Activated CD8-positive, alpha-beta memory T cell treated with anti-CD3 and anti-CD28 coated beads for 36 hours (primary cell): ENCODE measurements at regions not wholly inside any gene's neighbourhood (a gene's known extent, or its start where the extent isn't known, plus 50 kb on each side); places are given as distances from the start of the nearest gene placed in this dataset.
"Not testable (repeated sequence)": the region's sequence is repeated elsewhere in the genome, so short reads cannot be mapped to it uniquely, and the experiment has no call there.

Source experiments
- CTCF ChIA-PET: fragments of 350-600 bp; sonication (Branson Sonifier 250); formaldehyde crosslinking; loops from one replicate; lab custom pipeline; 2021; ENCODE audit warnings: antibody characterized with exemption; lab: Charles Lee
- POLR2A ChIA-PET: fragments of 350-600 bp; sonication (Branson Sonifier 250); formaldehyde crosslinking; loops from one replicate; lab custom pipeline; 2021; ENCODE audit warnings: antibody characterized with exemption; lab: Charles Lee

- ChIA-PET POLR2A (no interaction called here), CTCF (no interaction called here)
These were observed 892.3 kb upstream of the NDST4 start for GRCh38 chr4:116005806-116006088.

DNA sequence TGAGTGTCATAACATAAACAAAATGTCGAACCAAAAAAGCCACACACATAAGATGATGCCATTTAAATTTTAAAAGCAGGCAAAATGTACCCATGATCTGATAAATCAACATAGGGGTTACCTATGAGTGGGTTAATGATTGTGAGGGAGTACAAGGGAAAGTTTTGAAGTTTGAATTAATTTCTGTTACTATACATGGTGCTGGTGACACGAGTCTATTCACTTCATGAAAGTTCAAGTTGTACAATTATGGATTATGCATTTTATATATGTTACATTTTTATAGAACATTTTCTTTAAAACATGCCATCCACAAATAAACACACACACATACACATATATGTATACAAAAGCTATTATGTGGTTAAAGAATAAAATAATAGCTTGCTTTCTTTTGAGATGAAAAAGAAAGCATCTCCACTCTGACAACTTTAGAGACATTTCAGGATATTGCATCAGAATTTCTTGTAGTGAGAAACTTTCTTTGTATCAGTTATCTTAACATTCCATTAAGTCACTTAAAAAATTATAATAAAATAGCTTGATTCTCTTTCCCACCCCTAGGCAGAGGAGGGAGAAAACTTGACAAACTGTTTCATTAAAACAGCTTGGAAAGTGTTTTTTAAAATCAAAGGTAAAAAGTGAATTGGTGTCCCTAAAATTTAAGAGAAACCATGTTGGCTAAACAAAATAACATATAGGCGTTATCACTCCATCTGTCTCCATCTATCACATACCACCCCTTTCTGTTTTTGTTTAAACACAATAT lies 891.8 kb upstream of the NDST4 start:
- ChIA-PET POLR2A (no interaction called here), CTCF (no interaction called here)

- ChIA-PET CTCF (no interaction called here), POLR2A (no interaction called here)
These were observed 887.9 kb upstream of the NDST4 start for GRCh38 chr4:116001291-116001690.

- POLR2A ChIA-PET = no interaction called here
- CTCF ChIA-PET = no interaction called here
These were observed 873.2 kb upstream of the NDST4 start for GRCh38 chr4:115986573-115986972.

- CTCF ChIA-PET, POLR2A ChIA-PET: not testable (repeated sequence)
These were observed 862.1 kb upstream of the NDST4 start for GRCh38 chr4:115975421-115976001.

GRCh38 chr4:115973768-115974167 lies 860.3 kb upstream of the NDST4 start:
- ChIA-PET POLR2A (no interaction called here), CTCF (no interaction called here)

- POLR2A ChIA-PET = no interaction called here
- CTCF ChIA-PET = no interaction called here
These were observed 859.5 kb upstream of the NDST4 start for GRCh38 chr4:115972967-115973366.

DNA sequence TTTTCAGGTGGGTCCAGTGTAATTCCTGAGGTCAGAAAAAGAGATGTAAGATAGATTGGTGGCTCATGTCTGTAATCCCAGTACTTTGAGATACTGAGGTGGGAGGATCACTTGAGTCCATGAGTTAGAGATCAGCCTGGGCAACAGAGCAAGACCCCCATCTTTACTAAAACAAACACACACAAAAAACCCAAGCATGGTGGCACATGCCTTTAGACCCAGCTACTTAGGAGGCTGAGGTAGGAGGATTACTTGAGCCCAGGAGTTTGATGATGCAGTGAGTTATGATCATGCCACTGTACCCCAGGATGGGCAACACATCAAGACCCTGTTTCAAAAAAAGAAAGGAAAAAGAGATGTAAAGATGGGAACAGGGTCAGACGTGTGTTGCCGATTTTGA lies 857.4 kb upstream of the NDST4 start:
- CTCF ChIA-PET = no interaction called here
- POLR2A ChIA-PET = no interaction called here

- ChIA-PET POLR2A (no interaction called here), CTCF (no interaction called here)
These were observed 856.3 kb upstream of the NDST4 start for GRCh38 chr4:115969756-115970155.

GRCh38 chr4:115965588-115965987 lies 852.2 kb upstream of the NDST4 start:
- CTCF ChIA-PET = no interaction called here
- POLR2A ChIA-PET = no interaction called here

GRCh38 chr4:115956054-115956796 lies 842.8 kb upstream of the NDST4 start:
- CTCF ChIA-PET, POLR2A ChIA-PET: not testable (repeated sequence)

GRCh38 chr4:115950806-115951205 lies 837.4 kb upstream of the NDST4 start:
- CTCF ChIA-PET = no interaction called here
- POLR2A ChIA-PET = no interaction called here

DNA sequence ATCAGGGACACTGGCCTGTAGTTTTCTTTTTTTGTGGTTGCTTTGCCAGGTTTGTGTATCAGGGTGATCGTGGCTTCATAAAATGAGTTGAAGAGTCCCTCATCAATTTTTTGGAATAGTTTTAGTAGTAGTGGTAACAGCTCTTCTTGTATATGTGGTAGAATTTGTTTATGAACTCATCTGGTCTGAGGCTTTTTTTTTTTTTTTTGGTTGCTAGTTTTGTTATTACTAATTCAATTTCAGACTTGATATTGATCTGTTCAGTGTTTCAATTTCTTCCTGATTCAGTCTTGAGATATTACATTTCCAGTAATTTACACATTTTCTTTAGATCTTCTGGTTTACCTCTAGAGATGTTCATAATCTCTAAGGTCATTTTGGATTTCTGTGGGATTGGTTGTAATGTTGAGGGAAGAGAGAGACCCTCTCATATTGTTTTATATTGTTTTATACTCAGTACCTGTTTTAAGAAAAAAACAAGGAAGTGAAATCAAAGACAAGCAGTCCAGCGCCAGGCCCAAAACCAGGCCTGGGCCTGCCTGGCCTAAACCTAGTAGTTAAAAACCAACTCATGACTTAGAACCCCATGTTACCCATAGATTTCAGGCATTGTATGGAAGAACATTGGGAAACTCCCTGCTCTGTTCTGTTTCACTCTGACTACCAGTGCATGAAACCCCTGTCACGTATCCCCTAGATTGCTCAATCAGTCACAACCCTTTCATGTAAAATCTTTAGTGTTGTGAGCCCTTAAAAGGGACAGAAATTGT lies 836.7 kb upstream of the NDST4 start:
- CTCF ChIA-PET, POLR2A ChIA-PET: not testable (repeated sequence)

DNA sequence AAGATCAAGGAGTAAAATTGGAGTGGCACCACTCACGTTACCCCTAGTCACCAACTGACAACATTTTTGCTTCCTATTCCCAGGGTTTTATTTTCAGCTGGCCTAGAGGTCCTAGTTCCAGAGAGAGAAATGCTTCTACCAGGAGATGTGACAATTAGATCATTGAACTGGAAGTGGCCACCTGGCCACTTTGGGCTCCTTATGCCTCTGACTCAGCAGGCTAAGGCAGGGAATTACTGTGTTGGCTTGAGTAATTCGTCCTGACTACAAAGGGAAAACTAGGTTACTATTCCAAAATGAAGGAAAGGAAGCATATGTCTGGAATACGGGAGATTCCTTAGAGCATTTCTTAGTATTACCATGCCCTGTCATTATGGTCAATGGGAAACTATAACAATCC lies 831.6 kb upstream of the NDST4 start:
- POLR2A ChIA-PET = no interaction called here
- CTCF ChIA-PET = no interaction called here

DNA sequence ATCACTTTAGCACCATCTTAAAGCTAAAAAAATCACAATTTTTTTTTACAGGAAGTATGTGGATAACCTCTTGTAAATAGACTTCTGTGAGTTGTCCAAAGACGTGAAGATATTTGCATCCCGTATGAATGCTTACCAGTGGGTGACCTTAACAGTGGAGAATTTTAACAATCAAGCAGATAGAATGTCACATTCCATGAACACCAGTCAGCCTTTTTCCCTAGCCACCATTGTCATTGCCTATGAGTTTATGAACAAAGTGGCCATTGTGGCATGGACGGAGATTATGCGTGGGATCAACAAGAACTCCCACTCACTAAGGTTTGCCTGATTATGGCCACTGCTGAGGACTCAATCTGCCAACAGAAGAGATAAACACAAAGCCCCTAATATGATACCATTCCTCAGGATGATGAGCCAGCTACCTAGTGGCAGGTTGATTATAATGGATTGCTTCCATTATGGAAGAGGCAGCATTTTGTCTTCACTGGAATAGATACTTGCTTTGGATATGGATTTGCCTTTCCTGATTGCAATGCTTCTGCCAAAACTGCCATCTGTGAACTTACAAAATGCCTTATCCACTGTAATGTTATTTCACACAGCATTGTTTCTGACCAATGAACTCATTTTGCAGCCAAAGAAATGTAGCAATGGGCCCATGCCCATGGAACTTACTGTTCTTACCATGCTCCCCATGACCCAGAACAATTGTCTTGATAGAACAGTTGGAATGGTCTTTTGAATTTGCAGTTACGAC lies 830.9 kb upstream of the NDST4 start:
- POLR2A ChIA-PET = no interaction called here

DNA sequence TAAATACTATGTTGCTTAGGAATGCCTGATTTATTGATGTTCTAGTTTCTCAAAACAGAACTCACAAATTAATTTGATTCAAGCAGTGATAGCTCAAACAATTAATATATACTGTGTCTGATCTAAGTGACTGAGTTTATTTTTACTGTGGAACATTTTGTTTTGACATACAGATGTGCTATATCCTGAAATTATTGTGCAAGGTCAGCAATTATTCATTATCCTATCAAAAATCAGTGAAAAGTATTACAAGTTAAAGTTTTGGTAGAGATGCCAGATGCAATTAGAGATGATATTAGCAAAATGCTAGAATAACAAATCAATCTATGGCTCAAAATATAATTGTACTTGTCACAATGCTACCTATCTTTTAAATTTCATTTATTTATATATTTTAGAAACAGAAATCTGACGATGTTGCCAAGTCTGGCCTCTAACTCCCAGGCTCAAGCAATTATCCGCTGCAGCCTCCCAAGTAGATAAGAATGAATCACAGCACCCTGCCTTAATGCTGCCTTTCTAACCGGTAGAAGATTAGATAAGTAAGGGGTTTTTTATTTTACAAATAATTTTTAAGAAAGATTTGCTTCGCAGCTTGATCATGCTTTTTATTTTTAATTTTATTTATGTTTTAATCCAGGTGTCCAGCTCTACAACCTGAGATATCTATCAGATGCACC lies 825.5 kb upstream of the NDST4 start:
- POLR2A ChIA-PET = no interaction called here
- CTCF ChIA-PET = no interaction called here

More for the DNA sequence above, 830.9 kb upstream of the NDST4 start:
- CTCF ChIA-PET = no interaction called here

- ChIA-PET CTCF (no interaction called here), POLR2A (no interaction called here)
These were observed 816.0 kb upstream of the NDST4 start for GRCh38 chr4:115929373-115929772.

GRCh38 chr4:115927382-115927781 lies 814.0 kb upstream of the NDST4 start:
- CTCF ChIA-PET = interaction anchor here (0.7 kb wide), 1 partner anchor 1179 kb away, joined by 3 read pairs; no protein-coding TSS in a partner anchor
- POLR2A ChIA-PET = no interaction called here

GRCh38 chr4:115923152-115923551 lies 809.7 kb upstream of the NDST4 start:
- CTCF ChIA-PET = no interaction called here
- POLR2A ChIA-PET = no interaction called here
